Type B pancreatic cell (in vitro differentiated cells): ENCODE measurements at regions not wholly inside any gene's neighbourhood (a gene's known extent, or its start where the extent isn't known, plus 50 kb on each side); places are given as distances from the start of the nearest gene placed in this dataset.

Experiments used
- DNase-seq: peaks from one replicate; pipeline ENCODE4 v3.0.0; 2021; ENCODE audit warnings: mixed read lengths; ENCODE audit not compliant: unreplicated experiment; ENCODE audit errors: extremely low spot score
- H3K27ac Mint-ChIP-seq: 2 replicates; pipeline ENCODE4 v1.8.0; 2021; ENCODE audit warnings: mild to moderate bottlenecking, mixed read lengths
- H3K27me3 Mint-ChIP-seq: 2 replicates; pipeline ENCODE4 v1.8.0; 2021; ENCODE audit warnings: mixed read lengths
- H3K36me3 Mint-ChIP-seq: 2 replicates; pipeline ENCODE4 v1.8.0; 2021; ENCODE audit warnings: mixed read lengths
- H3K4me1 Mint-ChIP-seq: one replicate; pipeline ENCODE4 v1.8.0; 2021; ENCODE audit warnings: mixed read lengths; ENCODE audit not compliant: unreplicated experiment
- H3K4me3 Mint-ChIP-seq: 2 replicates; pipeline ENCODE4 v1.8.0; 2021; ENCODE audit warnings: mild to moderate bottlenecking, mixed read lengths
- H3K9me3 Mint-ChIP-seq: 2 replicates; pipeline ENCODE4 v1.8.0; 2021; ENCODE audit warnings: mixed read lengths
- TF ChIP-seq, protein P1 (sequence below): fragments of 200-600 bp; sonication (generic); conservative IDR thresholded peaks from 2 replicates; pipeline ENCODE4 v1.5.0; 2021; ENCODE audit warnings: antibody characterized with exemption, mild to moderate bottlenecking

DNA sequence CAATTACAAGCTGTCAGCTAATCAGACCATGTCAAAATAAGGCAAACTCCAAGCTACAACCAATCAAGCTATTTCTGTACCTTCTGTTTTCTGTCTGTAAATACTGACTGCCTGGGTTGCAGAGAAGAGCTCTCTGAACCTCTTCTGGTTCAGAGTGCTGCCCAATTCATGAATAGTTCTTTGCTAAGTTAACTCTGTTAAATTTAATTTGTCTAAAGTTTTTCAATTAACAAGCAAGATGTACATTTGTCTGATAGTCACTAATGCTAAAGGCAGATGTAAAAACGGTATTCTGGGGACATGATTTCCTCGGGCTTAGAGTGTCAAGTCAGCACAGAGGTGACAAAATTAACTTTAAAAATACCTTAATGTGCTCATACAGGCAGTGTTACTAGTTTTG is 408.3 kb upstream of the CLINT1 start:
- no peaks in the 10 kb centered on the region for H3K9me3 Mint-ChIP-seq
- no peaks in the 10 kb centered on the region for H3K36me3 Mint-ChIP-seq
- H3K27me3 Mint-ChIP-seq = no peaks in the 10 kb centered on the region
- DNase-seq = no peak
- H3K27ac Mint-ChIP-seq = no peak overlapping the region
- H3K4me3 Mint-ChIP-seq = no peak overlapping the region
- peaks cover 5% of the 10 kb centered on the region for H3K4me1 Mint-ChIP-seq
- TF ChIP-seq, protein P1, sequence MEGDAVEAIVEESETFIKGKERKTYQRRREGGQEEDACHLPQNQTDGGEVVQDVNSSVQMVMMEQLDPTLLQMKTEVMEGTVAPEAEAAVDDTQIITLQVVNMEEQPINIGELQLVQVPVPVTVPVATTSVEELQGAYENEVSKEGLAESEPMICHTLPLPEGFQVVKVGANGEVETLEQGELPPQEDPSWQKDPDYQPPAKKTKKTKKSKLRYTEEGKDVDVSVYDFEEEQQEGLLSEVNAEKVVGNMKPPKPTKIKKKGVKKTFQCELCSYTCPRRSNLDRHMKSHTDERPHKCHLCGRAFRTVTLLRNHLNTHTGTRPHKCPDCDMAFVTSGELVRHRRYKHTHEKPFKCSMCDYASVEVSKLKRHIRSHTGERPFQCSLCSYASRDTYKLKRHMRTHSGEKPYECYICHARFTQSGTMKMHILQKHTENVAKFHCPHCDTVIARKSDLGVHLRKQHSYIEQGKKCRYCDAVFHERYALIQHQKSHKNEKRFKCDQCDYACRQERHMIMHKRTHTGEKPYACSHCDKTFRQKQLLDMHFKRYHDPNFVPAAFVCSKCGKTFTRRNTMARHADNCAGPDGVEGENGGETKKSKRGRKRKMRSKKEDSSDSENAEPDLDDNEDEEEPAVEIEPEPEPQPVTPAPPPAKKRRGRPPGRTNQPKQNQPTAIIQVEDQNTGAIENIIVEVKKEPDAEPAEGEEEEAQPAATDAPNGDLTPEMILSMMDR = no peak

DNA sequence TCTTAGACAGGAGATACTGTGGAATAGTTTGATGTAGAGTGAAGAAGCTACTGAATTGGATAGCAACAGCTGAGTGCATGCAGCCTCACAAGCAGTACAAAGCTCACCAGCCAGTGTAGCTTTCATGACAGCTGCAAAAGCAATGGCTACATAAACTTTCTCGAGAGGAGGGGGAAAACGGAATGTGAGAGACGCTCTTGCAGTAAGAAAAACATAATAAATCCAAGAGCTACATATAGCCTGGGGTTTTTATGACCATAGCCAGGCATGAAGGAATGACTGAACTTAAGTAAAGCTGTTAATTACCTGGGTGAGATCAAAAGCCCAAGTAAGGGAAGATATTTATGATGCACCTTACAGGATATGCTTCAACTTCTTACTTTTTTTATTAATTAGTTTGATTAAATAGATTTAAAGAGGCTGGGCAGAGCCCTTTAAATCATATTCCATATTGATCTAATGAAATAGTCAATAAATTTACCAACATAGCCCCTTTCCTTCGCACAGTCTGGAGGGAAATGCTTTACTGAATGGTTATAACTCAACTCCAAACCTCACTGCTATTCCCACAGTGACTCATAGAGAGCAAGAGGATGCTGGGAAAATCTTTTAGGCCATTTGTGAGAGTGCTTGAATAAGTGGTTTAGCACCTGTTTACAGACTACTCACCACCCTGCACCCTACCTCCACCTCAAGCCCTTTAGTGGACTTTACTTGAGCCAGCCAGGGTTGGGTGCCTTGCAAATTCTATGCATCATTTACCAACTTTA is 407.2 kb upstream of the CLINT1 start:
- TF ChIP-seq, protein P1 = no peak
- H3K9me3 Mint-ChIP-seq = no peaks in the 10 kb centered on the region
- no peak overlapping the region for H3K4me3 Mint-ChIP-seq
- no peaks in the 10 kb centered on the region for H3K27me3 Mint-ChIP-seq
- no peak overlapping the region for H3K27ac Mint-ChIP-seq
- no peaks in the 10 kb centered on the region for H3K4me1 Mint-ChIP-seq
- no peak for DNase-seq
- H3K36me3 Mint-ChIP-seq = no peaks in the 10 kb centered on the region

DNA sequence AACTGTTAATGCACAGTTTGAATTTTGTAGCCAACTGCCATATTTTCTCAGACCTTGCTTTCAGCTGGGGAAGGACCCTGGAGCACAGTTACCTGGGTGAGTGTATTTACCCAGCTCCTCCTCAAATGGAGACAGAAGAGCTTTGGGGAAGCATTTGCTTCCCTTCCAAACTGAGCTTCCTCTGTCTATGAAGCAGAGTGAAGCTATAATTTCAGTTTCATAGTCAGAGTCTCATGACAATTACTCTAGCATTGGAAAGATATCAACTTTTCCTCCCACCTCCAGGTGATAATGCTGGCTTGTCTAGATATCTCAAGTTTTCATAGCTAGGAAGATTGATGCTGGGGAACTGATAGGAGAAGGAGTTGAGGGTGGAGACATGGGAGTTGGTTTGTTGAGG is 406.4 kb upstream of the CLINT1 start:
- TF ChIP-seq, protein P1 = no peak
- Mint-ChIP-seq H3K27ac (no peak overlapping the region), H3K4me3 (no peak overlapping the region), H3K4me1 (no peaks in the 10 kb centered on the region), H3K9me3 (no peaks in the 10 kb centered on the region), H3K27me3 (no peaks in the 10 kb centered on the region), H3K36me3 (no peaks in the 10 kb centered on the region)
- no peak for DNase-seq

DNA sequence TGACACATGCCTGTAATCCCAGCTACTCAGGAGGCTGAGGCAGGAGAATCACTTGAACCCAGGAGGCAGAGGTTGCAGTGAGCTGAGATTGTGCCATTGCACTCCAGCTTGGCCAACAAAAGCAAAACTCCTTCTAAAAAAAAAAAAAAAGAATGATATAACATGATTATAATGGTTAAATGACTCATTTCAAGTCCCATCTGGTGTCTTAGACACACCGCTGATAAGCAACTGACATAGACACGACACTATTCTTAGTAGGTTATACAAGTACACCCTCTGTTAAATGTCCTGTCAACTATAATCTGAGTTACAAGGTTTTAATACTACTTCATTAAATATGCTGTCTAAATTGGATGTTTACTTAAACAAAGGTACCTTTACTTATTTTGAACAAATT is 405.3 kb upstream of the CLINT1 start:
- TF ChIP-seq, protein P1 = no peak
- Mint-ChIP-seq H3K36me3 (no peaks in the 10 kb centered on the region), H3K9me3 (no peaks in the 10 kb centered on the region), H3K4me3 (no peak overlapping the region), H3K27me3 (no peaks in the 10 kb centered on the region), H3K4me1 (no peaks in the 10 kb centered on the region), H3K27ac (no peak overlapping the region)
- no peak for DNase-seq

DNA sequence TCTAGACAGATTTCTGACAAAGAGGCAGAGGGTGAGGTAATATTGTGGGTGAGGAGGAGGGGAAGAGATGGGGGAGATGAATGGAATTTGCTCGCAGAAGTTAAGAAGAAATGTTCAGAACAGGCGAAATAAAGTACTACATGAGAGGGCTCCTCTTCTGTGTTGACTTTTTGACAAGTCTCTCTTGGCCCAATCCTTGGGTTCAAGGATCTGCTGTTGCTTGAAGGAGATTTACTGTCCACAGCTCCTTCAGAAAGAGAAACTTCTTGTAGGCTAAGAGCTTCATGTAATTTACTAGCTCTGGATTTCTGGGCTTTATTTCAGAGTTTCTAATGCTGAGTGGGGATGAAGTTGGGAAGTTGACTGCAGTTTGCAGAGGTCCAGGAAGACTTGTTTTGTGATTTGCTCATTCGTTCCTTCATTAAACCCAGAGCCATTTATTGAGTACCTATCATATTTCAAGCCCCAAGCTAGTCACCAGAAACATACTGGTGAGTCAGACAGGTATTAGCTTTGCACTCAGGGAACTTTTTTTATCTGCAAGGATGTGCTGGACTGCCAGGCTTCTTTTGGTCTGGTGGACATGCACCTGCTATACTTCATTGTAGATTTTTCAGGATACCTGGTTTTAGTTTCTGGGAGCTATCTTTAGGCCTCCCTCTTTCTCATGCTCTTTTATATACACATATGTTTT is 402.9 kb upstream of the CLINT1 start:
- TF ChIP-seq, protein P1 = no peak
- DNase-seq = no peak

More for the DNA sequence above, 402.9 kb upstream of the CLINT1 start:
- no peaks in the 10 kb centered on the region for H3K27me3 Mint-ChIP-seq
- no peak overlapping the region for H3K27ac Mint-ChIP-seq
- no peaks in the 10 kb centered on the region for H3K36me3 Mint-ChIP-seq
- no peaks in the 10 kb centered on the region for H3K9me3 Mint-ChIP-seq
- no peaks in the 10 kb centered on the region for H3K4me1 Mint-ChIP-seq
- no peak overlapping the region for H3K4me3 Mint-ChIP-seq
